CD4-positive, alpha-beta memory T cell (primary cell): ENCODE measurements at regions not wholly inside any gene's neighbourhood (a gene's known extent, or its start where the extent isn't known, plus 50 kb on each side); places are given as distances from the start of the nearest gene placed in this dataset.

ENCODE experiments used
- CTCF ChIA-PET: fragments of 350-600 bp; sonication (Branson Sonifier 250); formaldehyde crosslinking; loops from one replicate; lab custom pipeline; 2021; ENCODE audit warnings: inconsistent platforms; ENCODE audit not compliant: partially characterized antibody; lab: Charles Lee
- POLR2A ChIA-PET: fragments of 350-600 bp; sonication (Branson Sonifier 250); formaldehyde crosslinking; loops from one replicate; lab custom pipeline; 2021; ENCODE audit not compliant: partially characterized antibody; lab: Charles Lee
- DNase-seq, 5 donors: peaks; one replicate each; pipeline versions ENCODE4 v3.0.0 to v3.0.0-alpha.2; 2020 to 2022; ENCODE audit warnings: mixed read lengths in 1 of 5
- H3K27ac ChIP-seq: one replicate; pipeline ENCODE4 v1.7.0; 2013; ENCODE audit warnings: low read depth, low read length
- H3K27me3 ChIP-seq: 2 replicates; pipeline ENCODE4 v1.7.0; 2013; ENCODE audit warnings: mild to moderate bottlenecking, low read length, moderate library complexity; ENCODE audit not compliant: insufficient read depth
- H3K36me3 ChIP-seq: 2 replicates; pipeline ENCODE4 v1.7.0; 2013; ENCODE audit warnings: mild to moderate bottlenecking, low read length, moderate library complexity; ENCODE audit not compliant: insufficient read depth
- H3K4me1 ChIP-seq: 2 replicates; pipeline ENCODE4 v1.7.0; 2013; ENCODE audit warnings: mild to moderate bottlenecking, low read length, moderate library complexity; ENCODE audit not compliant: insufficient read depth
- H3K4me3 ChIP-seq, 2 donors: one replicate each; pipeline ENCODE4 v1.7.0; 2013; ENCODE audit warnings: low read length in 2 of 2, mild to moderate bottlenecking in 1 of 2
- H3K9me3 ChIP-seq, 2 donors: one replicate each; pipeline ENCODE4 v1.7.0; 2013; ENCODE audit warnings: low read length in 2 of 2, control low read depth in 1 of 2; ENCODE audit not compliant: control insufficient read depth in 1 of 2
- H3K27ac Mint-ChIP-seq, 7 donors: one replicate each; pipeline ENCODE4 v1.8.0; 2020 to 2021; ENCODE audit warnings: mixed read lengths in 7 of 7, mild to moderate bottlenecking in 6 of 7, inconsistent platforms in 3 of 7, moderate library complexity in 3 of 7
- H3K27me3 Mint-ChIP-seq, 2 donors: one replicate each; pipeline ENCODE4 v1.8.0; 2020 to 2021; ENCODE audit warnings: mixed read lengths in 2 of 2
- H3K36me3 Mint-ChIP-seq, 2 donors: one replicate each; pipeline ENCODE4 v1.8.0; 2020 to 2021; ENCODE audit warnings: mixed read lengths in 2 of 2, inconsistent platforms in 1 of 2, mild to moderate bottlenecking in 1 of 2
- H3K4me1 Mint-ChIP-seq, 4 donors: one replicate each; pipeline ENCODE4 v1.8.0; 2020 to 2021; ENCODE audit warnings: mixed read lengths in 4 of 4, mild to moderate bottlenecking in 1 of 4
- H3K4me3 Mint-ChIP-seq, 8 donors: one replicate each; pipeline ENCODE4 v1.8.0; 2020 to 2021; ENCODE audit warnings: mixed read lengths in 8 of 8, mild to moderate bottlenecking in 7 of 8, moderate library complexity in 6 of 8, inconsistent platforms in 3 of 8
- H3K9me3 Mint-ChIP-seq, 8 donors: one replicate each; pipeline ENCODE4 v1.8.0; 2020 to 2021; ENCODE audit warnings: mixed read lengths in 8 of 8, mild to moderate bottlenecking in 5 of 8, inconsistent platforms in 3 of 8, moderate library complexity in 1 of 8
- intact Hi-C: fragments of 100-400 bp; cut with micrococcal nuclease; formaldehyde crosslinking; loops from one replicate; pipeline ENCODE4 v1.15.1; 2023

- no peaks in the 10 kb centered on the region for H3K36me3 ChIP-seq
- ChIA-PET CTCF (interaction anchor here (0.6 to 12.8 kb wide), 68 partner anchors 10 to 263 kb away, joined by 3 to 564 read pairs (median 6); partner anchors contain the start of genes GPR18 and GPR183), POLR2A (interaction anchor here (0.6 to 5.7 kb wide), 22 partner anchors 11 to 261 kb away, joined by 3 to 152 read pairs (median 5); partner anchors contain the start of genes CLYBL and GPR183)
- H3K4me1 ChIP-seq = peaks cover 57% of the 10 kb centered on the region
- H3K9me3 Mint-ChIP-seq = no peaks in the 10 kb centered on the region
- H3K27ac ChIP-seq = no peak overlapping the region
- H3K4me3 ChIP-seq = peak overlapping the region in 1 of 2 donors; percentile 15
- peak overlapping the region; percentile 48 to 100 (median 90) for H3K27ac Mint-ChIP-seq
- peak overlapping the region; percentile 19 to 85 (median 52) for H3K4me3 Mint-ChIP-seq
- peak; percentile 92 to 95 (median 94) for DNase-seq
- peaks cover 40 to 58% (median 51%) of the 10 kb centered on the region in 4 donors for H3K4me1 Mint-ChIP-seq
- H3K27me3 ChIP-seq = no peaks in the 10 kb centered on the region
- H3K9me3 ChIP-seq = no peaks in the 10 kb centered on the region
- intact Hi-C loops = loop anchor here (1.0 to 2.0 kb wide), 6 partner anchors 50 to 261 kb away; no protein-coding TSS in a partner anchor
- H3K27me3 Mint-ChIP-seq = peaks cover 0 to 3% of the 10 kb centered on the region in 2 donors
- no peaks in the 10 kb centered on the region for H3K36me3 Mint-ChIP-seq
These were observed 64.4 kb upstream of the TM9SF2 start for GRCh38 chr13:99436686-99437416.

- H3K9me3 Mint-ChIP-seq = no peaks in the 10 kb centered on the region
- Histone ChIP-seq H3K9me3 (no peaks in the 10 kb centered on the region), H3K4me1 (peaks cover 35% of the 10 kb centered on the region), H3K27ac (no peak overlapping the region), H3K27me3 (no peaks in the 10 kb centered on the region), H3K36me3 (no peaks in the 10 kb centered on the region), H3K4me3 (no peak overlapping the region)
- POLR2A ChIA-PET = interaction anchor here (1.0 kb wide), 1 partner anchor 169 kb away, joined by 5 read pairs; no protein-coding TSS in a partner anchor
- intact Hi-C loops = no loop called here
- peaks cover 1 to 3% of the 10 kb centered on the region in 2 donors for H3K27me3 Mint-ChIP-seq
- H3K27ac Mint-ChIP-seq = no peak overlapping the region
- no peaks in the 10 kb centered on the region for H3K36me3 Mint-ChIP-seq
- H3K4me3 Mint-ChIP-seq = no peak overlapping the region
- DNase-seq = no peak
- peaks cover 26 to 41% (median 31%) of the 10 kb centered on the region in 4 donors for H3K4me1 Mint-ChIP-seq
- CTCF ChIA-PET = interaction anchor here (0.6 to 12.8 kb wide), 8 partner anchors 52 to 263 kb away, joined by 3 to 564 read pairs (median 6); partner anchors contain the start of gene UBAC2
These were observed 62.2 kb upstream of the TM9SF2 start for GRCh38 chr13:99439048-99439447.

- H3K27me3 ChIP-seq = no peaks in the 10 kb centered on the region
- intact Hi-C loops = loop anchor here (5.0 kb wide), 1 partner anchor 1662 kb away; no protein-coding TSS in a partner anchor
- ChIA-PET CTCF (interaction anchor here (0.6 to 12.8 kb wide), 15 partner anchors 11 to 1075 kb away, joined by 3 to 564 read pairs (median 4); partner anchors contain the start of gene UBAC2), POLR2A (interaction anchor here (1.0 to 1.1 kb wide), 2 partner anchors 169 to 170 kb away, joined by 3 to 5 read pairs; no protein-coding TSS in a partner anchor)
- DNase-seq = no peak
- peaks cover 25% of the 10 kb centered on the region for H3K4me1 ChIP-seq
- H3K36me3 ChIP-seq = no peaks in the 10 kb centered on the region
- no peaks in the 10 kb centered on the region for H3K9me3 ChIP-seq
- Mint-ChIP-seq H3K9me3 (no peaks in the 10 kb centered on the region), H3K27me3 (peaks cover 1 to 3% of the 10 kb centered on the region in 2 donors), H3K4me1 (peaks cover 19 to 32% (median 24%) of the 10 kb centered on the region in 4 donors), H3K4me3 (no peak overlapping the region), H3K27ac (peak overlapping the region in 1 of 7 donors; percentile 6), H3K36me3 (no peaks in the 10 kb centered on the region)
- H3K4me3 ChIP-seq = no peak overlapping the region
- H3K27ac ChIP-seq = no peak overlapping the region
These were observed 61.2 kb upstream of the TM9SF2 start for GRCh38 chr13:99439850-99440604.

- H3K27me3 ChIP-seq = no peaks in the 10 kb centered on the region
- DNase-seq = peak; percentile 66 to 74 (median 71)
- H3K27ac ChIP-seq = no peak overlapping the region
- H3K27ac Mint-ChIP-seq = peak overlapping the region in 1 of 7 donors; percentile 9
- H3K36me3 ChIP-seq = no peaks in the 10 kb centered on the region
- no peaks in the 10 kb centered on the region for H3K36me3 Mint-ChIP-seq
- no peak overlapping the region for H3K4me3 Mint-ChIP-seq
- peaks cover 4 to 10% (median 6%) of the 10 kb centered on the region in 4 donors for H3K4me1 Mint-ChIP-seq
- no peaks in the 10 kb centered on the region for H3K9me3 Mint-ChIP-seq
- peaks cover 1 to 3% of the 10 kb centered on the region in 2 donors for H3K27me3 Mint-ChIP-seq
- CTCF ChIA-PET = interaction anchor here (0.8 to 12.8 kb wide), 13 partner anchors 30 to 1072 kb away, joined by 3 to 564 read pairs (median 5); partner anchors contain the start of gene TM9SF2
- intact Hi-C loops = loop anchor here (1.0 to 5.0 kb wide), 6 partner anchors 63 to 1660 kb away; no protein-coding TSS in a partner anchor
- POLR2A ChIA-PET = interaction anchor here (0.8 to 1.5 kb wide), 4 partner anchors 97 to 214 kb away, joined by 3 to 4 read pairs (median 4); no protein-coding TSS in a partner anchor
- peaks cover 3% of the 10 kb centered on the region for H3K4me1 ChIP-seq
- no peak overlapping the region for H3K4me3 ChIP-seq
- no peaks in the 10 kb centered on the region for H3K9me3 ChIP-seq
These were observed 58.9 kb upstream of the TM9SF2 start for GRCh38 chr13:99442273-99442895.

GRCh38 chr13:99446242-99446641 lies 55.0 kb upstream of the TM9SF2 start:
- Histone ChIP-seq H3K4me1 (no peaks in the 10 kb centered on the region), H3K27ac (no peak overlapping the region), H3K27me3 (no peaks in the 10 kb centered on the region), H3K9me3 (no peaks in the 10 kb centered on the region), H3K4me3 (no peak overlapping the region), H3K36me3 (no peaks in the 10 kb centered on the region)
- H3K4me1 Mint-ChIP-seq = peaks cover 0 to 4% (median 2%) of the 10 kb centered on the region in 4 donors
- no peak for DNase-seq
- ChIA-PET CTCF (interaction anchor here (0.7 to 1.4 kb wide), 6 partner anchors 10 to 1069 kb away, joined by 3 to 5 read pairs (median 3); no protein-coding TSS in a partner anchor), POLR2A (no interaction called here)
- H3K36me3 Mint-ChIP-seq = no peaks in the 10 kb centered on the region
- H3K27ac Mint-ChIP-seq = no peak overlapping the region
- peaks cover 0 to 4% of the 10 kb centered on the region in 2 donors for H3K27me3 Mint-ChIP-seq
- no peaks in the 10 kb centered on the region for H3K9me3 Mint-ChIP-seq
- no peak overlapping the region for H3K4me3 Mint-ChIP-seq
- intact Hi-C loops = no loop called here

- CTCF ChIA-PET = interaction anchor here (0.7 to 2.6 kb wide), 7 partner anchors 11 to 238 kb away, joined by 3 to 10 read pairs (median 4); partner anchors contain the start of gene TM9SF2
- intact Hi-C loops = no loop called here
These were observed 52.7 kb upstream of the TM9SF2 start for GRCh38 chr13:99448546-99448945.

More at GRCh38 chr13:99448546-99448945, 52.7 kb upstream of the TM9SF2 start:
- no peaks in the 10 kb centered on the region for H3K36me3 ChIP-seq
- no peak for DNase-seq
- H3K9me3 Mint-ChIP-seq = peaks cover 0 to 4% (median 0%) of the 10 kb centered on the region in 8 donors
- H3K27me3 Mint-ChIP-seq = peaks cover 2 to 10% of the 10 kb centered on the region in 2 donors
- no peak overlapping the region for H3K27ac Mint-ChIP-seq
- peaks cover 0 to 2% (median 0%) of the 10 kb centered on the region in 4 donors for H3K4me1 Mint-ChIP-seq
- no peak overlapping the region for H3K4me3 Mint-ChIP-seq
- POLR2A ChIA-PET = interaction anchor here (1.5 kb wide), 1 partner anchor 53 kb away, joined by 4 read pairs; the partner anchor contains the start of gene TM9SF2
- no peak overlapping the region for H3K27ac ChIP-seq
- no peak overlapping the region for H3K4me3 ChIP-seq
- no peaks in the 10 kb centered on the region for H3K27me3 ChIP-seq
- no peaks in the 10 kb centered on the region for H3K36me3 Mint-ChIP-seq
- H3K9me3 ChIP-seq = no peaks in the 10 kb centered on the region
- no peaks in the 10 kb centered on the region for H3K4me1 ChIP-seq
